A549 (cell line): ENCODE measurements at regions not wholly inside any gene's neighbourhood (a gene's known extent, or its start where the extent isn't known, plus 50 kb on each side); places are given as distances from the start of the nearest gene placed in this dataset.
A peak's percentile ranks its signal among the peaks of the same experiment; 100 is the strongest.

Experiments used
- ATAC-seq, 2 experiments: fragments of 200-7000 bp in 1 of 2; fragments of >200 bp in 1 of 2; cut with Nextera tagmentation in 1 of 2; cut with Tn5 transposase in 1 of 2; 3 replicates each; pipeline versions ENCODE4 v1.8.0 to v1.9.1; 2018 to 2020; ENCODE audit warnings: mild to moderate bottlenecking in 1 of 2, moderate library complexity in 1 of 2
- CTCF ChIA-PET: fragments of 300-600 bp; sonication (Branson Sonifier 250); formaldehyde crosslinking; extraction: SDS; loops from one replicate; lab custom pipeline; 2021; ENCODE audit warnings: antibody characterized with exemption, inconsistent platforms; lab: Yijun Ruan, JAX
- POLR2A ChIA-PET: fragments of 350-600 bp; formaldehyde crosslinking; extraction: SDS; loops from one replicate; lab custom pipeline; 2021; ENCODE audit warnings: antibody characterized with exemption, inconsistent platforms; lab: Yijun Ruan, JAX
- DNase-seq, 2 experiments: peaks; one replicate each; pipeline versions ENCODE4 v3.0.0 to v3.0.0-alpha.2; 2011 to 2016; ENCODE audit warnings: low read depth in 1 of 2, low spot score in 1 of 2
- FAIRE-seq: peaks from 2 replicates; lab custom pipeline; 2011; peaks lifted over from hg19 to GRCh38; lab: Jason Lieb, UNC
- H3K27ac ChIP-seq, 2 experiments: fragments of >200 bp; sonication (Bioruptor Twin); formaldehyde crosslinking; 3 replicates each; pipeline ENCODE4 v1.5.1; 2016 to 2017
- H3K4me1 ChIP-seq: fragments of >200 bp; sonication (Bioruptor Twin); formaldehyde crosslinking; 3 replicates; pipeline ENCODE4 v1.6.1; 2016
- H3K4me2 ChIP-seq: fragments of >200 bp; sonication (Bioruptor Twin); formaldehyde crosslinking; 3 replicates; pipeline ENCODE4 v1.6.1; 2016
- H3K4me3 ChIP-seq: fragments of >200 bp; sonication (Bioruptor Twin); formaldehyde crosslinking; 3 replicates; pipeline ENCODE4 v1.5.1; 2016
- H3K9me3 ChIP-seq: fragments of >200 bp; sonication (Bioruptor Twin); formaldehyde crosslinking; 3 replicates; pipeline ENCODE4 v1.6.1; 2016
- ATOH8 ChIP-seq: fragments of 250-450 bp; sonication (Bioruptor Pico); IDR thresholded peaks from 2 replicates; pipeline ENCODE4 v1.5.0; 2020; ENCODE audit warnings: low read depth, mild to moderate bottlenecking, moderate library complexity
- CBX2 ChIP-seq: fragments of 200-600 bp; sonication (generic); IDR thresholded peaks from 2 replicates; pipeline ENCODE4 v1.6.1; 2016; ENCODE audit warnings: low read depth, mild to moderate bottlenecking, borderline replicate concordance
- CBX8 ChIP-seq: fragments of 200-600 bp; sonication (generic); IDR thresholded peaks from 2 replicates; pipeline ENCODE4 v1.6.1; 2016
- CEBPB ChIP-seq, 2 experiments: fragments of >200 bp in 1 of 2; sonication (Bioruptor Twin) in 1 of 2; formaldehyde crosslinking in 1 of 2; IDR thresholded peaks; 2 replicates each; pipeline ENCODE4 v1.6.1; 2012 to 2016
- CTCF ChIP-seq: fragments of >200 bp; sonication (Bioruptor Twin); formaldehyde crosslinking; IDR thresholded peaks from 3 replicates; pipeline ENCODE4 v1.5.1; 2016
- EHMT2 ChIP-seq: fragments of 200-600 bp; sonication (generic); IDR thresholded peaks from 2 replicates; pipeline ENCODE4 v1.6.1; 2016; ENCODE audit warnings: antibody characterized with exemption, low read depth, mild to moderate bottlenecking, moderate library complexity
- FOXS1 ChIP-seq: fragments of 250-450 bp; sonication (Bioruptor Pico); IDR thresholded peaks from 2 replicates; pipeline ENCODE4 v1.5.0; 2020; ENCODE audit warnings: mild to moderate bottlenecking, moderate library complexity
- GATA3 ChIP-seq: IDR thresholded peaks from 2 replicates; pipeline ENCODE4 v1.6.1; 2012; ENCODE audit warnings: borderline replicate concordance
- KDM5A ChIP-seq: fragments of 200-600 bp; sonication (generic); IDR thresholded peaks from 2 replicates; pipeline ENCODE4 v1.6.1; 2016; ENCODE audit warnings: antibody characterized with exemption, mild to moderate bottlenecking
- MYC ChIP-seq: IDR thresholded peaks from 2 replicates; pipeline ENCODE4 v1.6.1; 2012; ENCODE audit warnings: mild to moderate bottlenecking, inconsistent platforms, low read length, improper control_type of control experiment, borderline replicate concordance
- NFE2L2 ChIP-seq: fragments of 150-350 bp; conservative IDR thresholded peaks from 2 replicates; pipeline ENCODE4 v1.6.1; 2014; ENCODE audit warnings: low read length
- NPAS2 ChIP-seq: fragments of 250-450 bp; sonication (Bioruptor Pico); IDR thresholded peaks from 2 replicates; pipeline ENCODE4 v1.8.0; 2022; ENCODE audit warnings: mild to moderate bottlenecking, moderate library complexity, borderline replicate concordance
- PBX3 ChIP-seq: IDR thresholded peaks from 2 replicates; pipeline ENCODE4 v1.6.1; 2012
- PHF8 ChIP-seq: fragments of 200-600 bp; sonication (generic); IDR thresholded peaks from 2 replicates; pipeline ENCODE4 v1.6.1; 2016; ENCODE audit warnings: low read depth, mild to moderate bottlenecking, antibody characterized with exemption, moderate library complexity, borderline replicate concordance
- POLR2A ChIP-seq: IDR thresholded peaks from 2 replicates; pipeline ENCODE4 v1.6.1; 2012; ENCODE audit warnings: mild to moderate bottlenecking, low read length
- RAD21 ChIP-seq, 2 experiments: fragments of >200 bp in 1 of 2; sonication (Bioruptor Twin) in 1 of 2; formaldehyde crosslinking in 1 of 2; IDR thresholded peaks in 1 of 2; conservative IDR thresholded peaks in 1 of 2; 2 replicates in 1 of 2; 3 replicates in 1 of 2; pipeline ENCODE4 v1.6.1; 2012 to 2018; ENCODE audit warnings: inconsistent platforms in 1 of 2
- RNF2 ChIP-seq: fragments of 200-600 bp; sonication (generic); IDR thresholded peaks from 2 replicates; pipeline ENCODE4 v1.6.1; 2016; ENCODE audit warnings: low read depth, mild to moderate bottlenecking, antibody characterized with exemption, moderate library complexity, borderline replicate concordance
- SMC3 ChIP-seq: fragments of >200 bp; sonication (Bioruptor Twin); formaldehyde crosslinking; IDR thresholded peaks from 3 replicates; pipeline ENCODE4 v1.6.1; 2018; ENCODE audit warnings: inconsistent platforms
- SREBF2 ChIP-seq: fragments of 450-650 bp; IDR thresholded peaks from 2 replicates; pipeline ENCODE4 v1.6.1; 2014; ENCODE audit warnings: mild to moderate bottlenecking, moderate library complexity
- TFCP2L1 ChIP-seq: fragments of 250-450 bp; sonication (Bioruptor Pico); IDR thresholded peaks from 2 replicates; pipeline ENCODE4 v1.5.0; 2021; ENCODE audit warnings: mild to moderate bottlenecking
- ZFP36 ChIP-seq: fragments of 450-650 bp; IDR thresholded peaks from 2 replicates; pipeline ENCODE4 v1.6.1; 2014; ENCODE audit warnings: borderline replicate concordance; ENCODE audit not compliant: partially characterized antibody
- WGBS: methylation state at CpG from one replicate; pipeline ENCODE4 v1.1.6; 2017; ENCODE audit errors: missing lambda C conversion rate; 5-methylcytosine and 5-hydroxymethylcytosine counted together
- TF ChIP-seq, protein P1 (sequence below): fragments of >200 bp; sonication (Bioruptor Twin); formaldehyde crosslinking; IDR thresholded peaks from 2 replicates; pipeline ENCODE4 v1.6.1; 2016

GRCh38 chrX:28273736-28274135 is 292.5 kb upstream of the DCAF8L1 start:
- Histone ChIP-seq H3K4me3 (no peak overlapping the region), H3K27ac (no peak overlapping the region), H3K4me1 (no peaks in the 10 kb centered on the region), H3K9me3 (no peaks in the 10 kb centered on the region), H3K4me2 (no peak overlapping the region)
- ChIA-PET CTCF (no interaction called here), POLR2A (no interaction called here)
- WGBS: 6% methylated on average over 3 of the region's 3 CpGs
- DNase-seq (peak in 1 of 2 experiments; percentile 2), FAIRE-seq (no peak), ATAC-seq (no peak)
- TF ChIP-seq RAD21 (conservative IDR thresholded peaks at IDR 0.05 in 1 of 2, IDR thresholded peaks at IDR 0.05 in 1 of 2) (no peak), CEBPB (IDR thresholded peaks at IDR 0.05) (no peak), NFE2L2 (no peak), SMC3 (no peak), CTCF (no peak), KDM5A (no peak), CBX2 (no peak), POLR2A (no peak), RNF2 (no peak), MYC (no peak), SREBF2 (no peak), EHMT2 (no peak)
- TF ChIP-seq, protein P1, sequence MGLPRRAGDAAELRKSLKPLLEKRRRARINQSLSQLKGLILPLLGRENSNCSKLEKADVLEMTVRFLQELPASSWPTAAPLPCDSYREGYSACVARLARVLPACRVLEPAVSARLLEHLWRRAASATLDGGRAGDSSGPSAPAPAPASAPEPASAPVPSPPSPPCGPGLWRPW: no peak

DNA sequence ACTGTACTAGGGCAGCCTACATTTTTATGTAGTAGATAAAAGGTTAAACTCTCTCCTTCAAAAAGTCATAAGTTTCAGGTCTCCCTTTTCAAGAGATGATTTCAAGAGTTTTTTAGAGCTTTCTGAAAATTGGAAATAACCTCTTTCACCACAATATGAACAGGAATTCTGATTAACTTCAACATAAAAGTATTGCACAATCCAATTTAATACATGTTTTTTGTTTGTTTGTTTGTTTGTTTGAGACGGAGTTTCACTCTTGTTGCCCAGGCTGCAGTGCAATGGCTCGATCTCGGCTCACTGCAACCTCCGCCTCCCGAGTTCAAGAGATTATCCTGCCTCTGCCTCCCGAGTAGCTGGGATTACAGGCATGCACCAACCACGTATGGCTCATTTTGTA is 265.4 kb upstream of the DCAF8L1 start:
- no peak for FAIRE-seq
- ChIA-PET CTCF (no interaction called here), POLR2A (no interaction called here)
- Histone ChIP-seq H3K9me3 (no peaks in the 10 kb centered on the region), H3K4me3 (no peak overlapping the region)
- TF ChIP-seq TFCP2L1 (no peak), CTCF (no peak), KDM5A (no peak), SREBF2 (no peak), CBX8 (no peak), PHF8 (no peak), FOXS1 (no peak), ATOH8 (CRISPR knock-in tag) (no peak), GATA3 (no peak), ZFP36 (no peak), PBX3 (no peak), NPAS2 (CRISPR knock-in tag) (no peak)
- TF ChIP-seq, all 56 proteins: peak for 0
- 35% methylated on average over 7 of the region's 7 CpGs for WGBS
- H3K4me1 ChIP-seq: no peaks in the 10 kb centered on the region
- H3K4me2 ChIP-seq: no peak overlapping the region
- DNase-seq (no peak), ATAC-seq (no peak)
- H3K27ac ChIP-seq: no peak overlapping the region
